Retina (tissue), 1 donor: ENCODE measurements at regions not wholly inside any gene's neighbourhood (a gene's known extent, or its start where the extent isn't known, plus 50 kb on each side); places are given as distances from the start of the nearest gene placed in this dataset.

Experiments used
- DNase-seq: peaks from one replicate; pipeline ENCODE4 v3.0.0-alpha.2; 2016

- no peak for DNase-seq
These were observed 161.4 kb upstream of the MTNR1B start for GRCh38 chr11:92808022-92808421.

- DNase-seq: no peak
These were observed 158.9 kb upstream of the MTNR1B start for GRCh38 chr11:92810423-92811064.

GRCh38 chr11:92811341-92811740 is 158.1 kb upstream of the MTNR1B start:
- DNase-seq: no peak

GRCh38 chr11:92812841-92813240 is 156.6 kb upstream of the MTNR1B start:
- DNase-seq: no peak

- DNase-seq: no peak
These were observed 149.6 kb upstream of the MTNR1B start for GRCh38 chr11:92819830-92820229.

GRCh38 chr11:92820860-92821259 is 148.6 kb upstream of the MTNR1B start:
- no peak for DNase-seq

GRCh38 chr11:92822410-92822809 is 147.0 kb upstream of the MTNR1B start:
- DNase-seq: no peak

GRCh38 chr11:92826136-92826535 is 143.3 kb upstream of the MTNR1B start:
- DNase-seq: no peak

GRCh38 chr11:92826603-92827002 is 142.8 kb upstream of the MTNR1B start:
- DNase-seq: no peak

GRCh38 chr11:92827132-92827531 is 142.3 kb upstream of the MTNR1B start:
- DNase-seq: no peak

GRCh38 chr11:92828556-92828955 is 140.9 kb upstream of the MTNR1B start:
- DNase-seq: peak; percentile 49

- no peak for DNase-seq
These were observed 140.3 kb upstream of the MTNR1B start for GRCh38 chr11:92829121-92829520.

GRCh38 chr11:92829671-92830070 is 139.8 kb upstream of the MTNR1B start:
- no peak for DNase-seq

GRCh38 chr11:92830377-92831155 is 138.9 kb upstream of the MTNR1B start:
- no peak for DNase-seq

- no peak for DNase-seq
These were observed 135.0 kb upstream of the MTNR1B start for GRCh38 chr11:92834296-92835020.

- no peak for DNase-seq
These were observed 131.9 kb upstream of the MTNR1B start for GRCh38 chr11:92837595-92837994.

GRCh38 chr11:92838759-92839310 is 130.6 kb upstream of the MTNR1B start:
- no peak for DNase-seq

- no peak for DNase-seq
These were observed 130.0 kb upstream of the MTNR1B start for GRCh38 chr11:92839450-92839849.

- DNase-seq: no peak
These were observed 127.7 kb upstream of the MTNR1B start for GRCh38 chr11:92841719-92842118.

- DNase-seq: no peak
These were observed 126.0 kb upstream of the MTNR1B start for GRCh38 chr11:92843455-92843854.

- no peak for DNase-seq
These were observed 125.3 kb upstream of the MTNR1B start for GRCh38 chr11:92844197-92844596.

GRCh38 chr11:92845390-92845789 is 124.1 kb upstream of the MTNR1B start:
- DNase-seq: no peak

GRCh38 chr11:92845805-92846204 is 123.6 kb upstream of the MTNR1B start:
- peak; percentile 32 for DNase-seq
